GM23338 (cell line): ENCODE measurements at regions not wholly inside any gene's neighbourhood (a gene's known extent, or its start where the extent isn't known, plus 50 kb on each side); places are given as distances from the start of the nearest gene placed in this dataset.

Experiments
- ATAC-seq: fragments of 200-7000 bp; cut with Tn5 transposase; 3 replicates; pipeline ENCODE4 v1.9.1; 2020
- DNase-seq: peaks from one replicate; pipeline ENCODE4 v3.0.0-alpha.2; 2015; ENCODE audit warnings: low spot score
- H2AFZ ChIP-seq: fragments of 200-600 bp; sonication (generic); 2 replicates; pipeline ENCODE4 v1.8.0; 2016; ENCODE audit warnings: antibody characterized with exemption, mild to moderate bottlenecking, moderate library complexity
- H3F3A ChIP-seq: fragments of 200-600 bp; sonication (generic); replicated peaks from 2 replicates; pipeline ENCODE4 v1.8.0; 2017; ENCODE audit warnings: antibody characterized with exemption, mixed run types, low read depth
- H3K27ac ChIP-seq: fragments of 200-600 bp; sonication (generic); 2 replicates; pipeline ENCODE4 v1.6.1; 2016; ENCODE audit warnings: low read depth
- H3K27me3 ChIP-seq: fragments of 200-600 bp; sonication (generic); 2 replicates; pipeline ENCODE4 v1.8.0; 2016; ENCODE audit warnings: mild to moderate bottlenecking, mixed run types, moderate library complexity; ENCODE audit not compliant: insufficient read depth
- H3K36me3 ChIP-seq: fragments of 200-600 bp; sonication (generic); 2 replicates; pipeline ENCODE4 v1.8.0; 2016; ENCODE audit warnings: mild to moderate bottlenecking; ENCODE audit not compliant: insufficient read depth
- H3K4me1 ChIP-seq: fragments of 200-600 bp; sonication (generic); 2 replicates; pipeline ENCODE4 v1.8.0; 2016; ENCODE audit warnings: mild to moderate bottlenecking, moderate library complexity; ENCODE audit not compliant: insufficient read depth
- H3K4me2 ChIP-seq: fragments of 200-600 bp; sonication (generic); 2 replicates; pipeline ENCODE4 v1.7.1; 2017; ENCODE audit warnings: mixed run types
- H3K4me3 ChIP-seq: fragments of 200-600 bp; sonication (generic); 2 replicates; pipeline ENCODE4 v1.6.1; 2016; ENCODE audit warnings: mixed run types
- H3K79me2 ChIP-seq: fragments of 200-600 bp; sonication (generic); replicated peaks from 2 replicates; pipeline ENCODE4 v1.8.0; 2017; ENCODE audit warnings: mild to moderate bottlenecking; ENCODE audit not compliant: insufficient read depth
- H3K9me2 ChIP-seq: fragments of 200-600 bp; sonication (generic); 2 replicates; pipeline ENCODE4 v1.8.0; 2017; ENCODE audit not compliant: insufficient read depth
- H4K20me1 ChIP-seq: fragments of 200-600 bp; sonication (generic); replicated peaks from 2 replicates; pipeline ENCODE4 v1.8.0; 2017; ENCODE audit warnings: mild to moderate bottlenecking; ENCODE audit not compliant: insufficient read depth
- H3K27ac Mint-ChIP-seq: 2 replicates; pipeline ENCODE4 v1.8.0; 2020; ENCODE audit warnings: inconsistent platforms, mild to moderate bottlenecking, moderate library complexity, mixed read lengths
- H3K27me3 Mint-ChIP-seq: 3 replicates; pipeline ENCODE4 v1.8.0; 2022; ENCODE audit warnings: low read depth, mild to moderate bottlenecking, moderate library complexity, mixed read lengths, inconsistent platforms; ENCODE audit not compliant: insufficient read depth, poor library complexity
- H3K36me3 Mint-ChIP-seq: 3 replicates; pipeline ENCODE4 v1.8.0; 2021; ENCODE audit warnings: low read depth, mild to moderate bottlenecking, inconsistent platforms, moderate library complexity, mixed read lengths
- H3K4me1 Mint-ChIP-seq: 3 replicates; pipeline ENCODE4 v1.8.0; 2020; ENCODE audit warnings: mild to moderate bottlenecking, inconsistent platforms, mixed read lengths
- H3K4me3 Mint-ChIP-seq: 3 replicates; pipeline ENCODE4 v1.8.0; 2021; ENCODE audit warnings: moderate library complexity, mild to moderate bottlenecking, inconsistent platforms, mixed read lengths
- H3K9me3 Mint-ChIP-seq: 3 replicates; pipeline ENCODE4 v1.8.0; 2020; ENCODE audit warnings: moderate library complexity, mild to moderate bottlenecking, inconsistent platforms, mixed read lengths
- CREB1 ChIP-seq: fragments of 250-450 bp; sonication (Bioruptor Pico); IDR thresholded peaks from 2 replicates; pipeline ENCODE4 v1.5.0; 2020; ENCODE audit warnings: low read depth, mild to moderate bottlenecking, moderate library complexity
- CTCF ChIP-seq, 2 experiments: fragments of 200-600 bp in 1 of 2; sonication (generic) in 1 of 2; conservative IDR thresholded peaks; 2 replicates each; pipeline versions ENCODE4 v1.5.1 to v1.6.1; 2016 to 2017; ENCODE audit warnings: antibody characterized with exemption in 2 of 2, low read depth in 2 of 2, mild to moderate bottlenecking in 2 of 2, moderate library complexity in 1 of 2
- ETS1 ChIP-seq: IDR thresholded peaks from 2 replicates; pipeline ENCODE4 v1.6.1; 2016; ENCODE audit warnings: antibody characterized with exemption
- JUNB ChIP-seq: IDR thresholded peaks from one replicate; pipeline ENCODE4 v1.6.1; 2016; ENCODE audit warnings: antibody characterized with exemption; ENCODE audit not compliant: unreplicated experiment
- POLR2AphosphoS5 ChIP-seq: IDR thresholded peaks from 2 replicates; pipeline ENCODE4 v1.6.1; 2016; ENCODE audit warnings: antibody characterized with exemption, low read depth
- REST ChIP-seq: IDR thresholded peaks from one replicate; pipeline ENCODE4 v1.6.1; 2018; ENCODE audit warnings: antibody characterized with exemption; ENCODE audit not compliant: unreplicated experiment
- STAT1 ChIP-seq: IDR thresholded peaks from one replicate; pipeline ENCODE4 v1.6.1; 2016; ENCODE audit warnings: antibody characterized with exemption; ENCODE audit not compliant: unreplicated experiment
- ZNF114 ChIP-seq: fragments of 250-450 bp; sonication (Bioruptor Pico); IDR thresholded peaks from 2 replicates; pipeline ENCODE4 v1.5.0; 2020; ENCODE audit warnings: mild to moderate bottlenecking, moderate library complexity
- ZNF331 ChIP-seq: fragments of 250-450 bp; sonication (Bioruptor Pico); IDR thresholded peaks from 2 replicates; pipeline ENCODE4 v1.5.0; 2020; ENCODE audit warnings: low read depth, mild to moderate bottlenecking, moderate library complexity
- ZNF462 ChIP-seq: fragments of 250-450 bp; sonication (Bioruptor Pico); IDR thresholded peaks from 2 replicates; pipeline ENCODE4 v1.5.0; 2020; ENCODE audit warnings: mild to moderate bottlenecking, moderate library complexity

- Histone ChIP-seq H4K20me1 (no peaks in the 10 kb centered on the region), H3K36me3 (no peaks in the 10 kb centered on the region), H3K4me1 (no peaks in the 10 kb centered on the region), H3K79me2 (no peaks in the 10 kb centered on the region), H3K9me2 (no peaks in the 10 kb centered on the region), H2AFZ (no peak overlapping the region), H3K4me3 (no peak overlapping the region), H3K27me3 (no peaks in the 10 kb centered on the region), H3K4me2 (no peak overlapping the region), H3F3A (no peaks in the 10 kb centered on the region), H3K27ac (no peak overlapping the region)
- Mint-ChIP-seq H3K4me1 (no peaks in the 10 kb centered on the region), H3K27me3 (peaks cover 1% of the 10 kb centered on the region), H3K4me3 (no peak overlapping the region), H3K36me3 (no peaks in the 10 kb centered on the region), H3K9me3 (no peaks in the 10 kb centered on the region), H3K27ac (no peak overlapping the region)
- ATAC-seq, result no peak
- TF ChIP-seq REST (no peak), ZNF331 (no peak), JUNB (no peak), STAT1 (no peak), POLR2AphosphoS5 (no peak), ZNF114 (no peak), CTCF (conservative IDR thresholded peaks at IDR 0.05; ENCODE audit: low read depth in 2 of 2) (no peak), CREB1 (CRISPR knock-in tag) (no peak), ETS1 (no peak)
- no peak for DNase-seq
These were observed 374.4 kb upstream of the DDI1 start for GRCh38 chr11:103661991-103662390.

- H3K36me3 ChIP-seq, result no peaks in the 10 kb centered on the region
- no peak overlapping the region for H3K27ac ChIP-seq
- no peaks in the 10 kb centered on the region for H3K9me2 ChIP-seq
These were observed 373.6 kb upstream of the DDI1 start for GRCh38 chr11:103662880-103663279.

More at GRCh38 chr11:103662880-103663279, 373.6 kb upstream of the DDI1 start:
- Histone ChIP-seq H2AFZ (no peak overlapping the region), H4K20me1 (no peaks in the 10 kb centered on the region), H3K79me2 (no peaks in the 10 kb centered on the region), H3K4me3 (no peak overlapping the region), H3F3A (no peaks in the 10 kb centered on the region), H3K4me2 (no peak overlapping the region), H3K27me3 (no peaks in the 10 kb centered on the region), H3K4me1 (no peaks in the 10 kb centered on the region)
- Mint-ChIP-seq H3K27me3 (peaks cover 1% of the 10 kb centered on the region), H3K4me1 (no peaks in the 10 kb centered on the region), H3K4me3 (no peak overlapping the region), H3K27ac (no peak overlapping the region), H3K36me3 (no peaks in the 10 kb centered on the region), H3K9me3 (no peaks in the 10 kb centered on the region)
- TF ChIP-seq ZNF462 (no peak), STAT1 (no peak), ZNF114 (no peak)
- DNase-seq (no peak), ATAC-seq (no peak)
